Thoracic aorta (tissue), 2 donors: ENCODE measurements at regions not wholly inside any gene's neighbourhood (a gene's known extent, or its start where the extent isn't known, plus 50 kb on each side); places are given as distances from the start of the nearest gene placed in this dataset.

Experiments used
- ATAC-seq: fragments of 150-250 bp; one replicate; pipeline ENCODE4 v1.8.0; 2017; ENCODE audit warnings: low read depth; ENCODE audit not compliant: insufficient number of reproducible peaks, low FRiP score
- DNase-seq: peaks from one replicate; pipeline ENCODE4 v3.0.0-alpha.2; 2020; ENCODE audit warnings: low spot score
- H3K27ac ChIP-seq, 2 donors: fragments of 200-600 bp; sonication (generic); 1 replicate in 1 of 2; 2 replicates in 1 of 2; pipeline ENCODE4 v1.5.1; 2016; ENCODE audit warnings: mild to moderate bottlenecking in 2 of 2, moderate library complexity in 2 of 2
- H3K27me3 ChIP-seq: fragments of 200-600 bp; sonication (generic); replicated peaks from 2 replicates; pipeline ENCODE4 v1.6.0; 2016; ENCODE audit warnings: mild to moderate bottlenecking; ENCODE audit not compliant: insufficient read depth
- H3K36me3 ChIP-seq: fragments of 200-600 bp; sonication (generic); one replicate; pipeline ENCODE4 v1.5.1; 2016
- H3K4me1 ChIP-seq, 2 donors: fragments of 200-600 bp; sonication (generic); 1 replicate in 1 of 2; 2 replicates in 1 of 2; pipeline versions ENCODE4 v1.5.1 to v1.6.0; 2016; ENCODE audit warnings: low read depth in 2 of 2, mild to moderate bottlenecking in 1 of 2; ENCODE audit not compliant: control insufficient read depth in 1 of 2
- H3K4me3 ChIP-seq: fragments of 200-600 bp; sonication (generic); 2 replicates; pipeline ENCODE4 v1.5.1; 2016; ENCODE audit warnings: mild to moderate bottlenecking
- H3K9me3 ChIP-seq: fragments of 200-600 bp; sonication (generic); 2 replicates; pipeline ENCODE4 v1.5.1; 2016
- TF ChIP-seq, protein P1 (sequence below): fragments of 200-600 bp; sonication (generic); IDR thresholded peaks from one replicate; pipeline ENCODE4 v1.5.1; 2019; ENCODE audit warnings: antibody characterized with exemption

DNA sequence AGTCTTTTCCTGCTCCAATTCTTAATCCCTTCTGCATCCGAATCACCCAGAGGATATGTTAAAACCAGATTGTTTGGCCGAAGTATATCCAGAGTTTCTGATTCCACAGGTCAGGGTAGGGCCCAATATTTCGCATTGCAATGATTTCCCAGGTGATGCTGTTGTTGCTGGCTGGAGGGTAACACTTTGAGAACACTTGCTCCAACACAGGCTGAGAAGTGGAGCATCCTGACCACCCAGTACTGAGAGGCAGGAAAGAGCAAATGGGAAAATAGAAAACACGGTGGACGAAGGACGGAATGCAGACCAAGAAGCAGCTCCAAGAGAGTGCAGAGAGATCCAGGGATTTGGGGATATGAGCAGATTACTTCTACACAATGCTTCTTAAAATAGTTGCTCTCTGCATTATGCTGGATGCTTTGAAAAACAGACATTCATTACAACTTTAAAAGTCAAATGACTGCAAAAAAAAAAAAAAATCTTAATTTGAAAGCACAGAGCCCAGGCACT, 362.2 kb upstream of the SLC14A2 start:
- ATAC-seq, result no peak
- Histone ChIP-seq H3K27me3 (no peaks in the 10 kb centered on the region), H3K9me3 (no peaks in the 10 kb centered on the region), H3K4me1 (peaks cover 40 to 57% of the 10 kb centered on the region in 2 donors), H3K4me3 (no peak overlapping the region), H3K27ac (no peak overlapping the region), H3K36me3 (no peaks in the 10 kb centered on the region)
- TF ChIP-seq, protein P1, sequence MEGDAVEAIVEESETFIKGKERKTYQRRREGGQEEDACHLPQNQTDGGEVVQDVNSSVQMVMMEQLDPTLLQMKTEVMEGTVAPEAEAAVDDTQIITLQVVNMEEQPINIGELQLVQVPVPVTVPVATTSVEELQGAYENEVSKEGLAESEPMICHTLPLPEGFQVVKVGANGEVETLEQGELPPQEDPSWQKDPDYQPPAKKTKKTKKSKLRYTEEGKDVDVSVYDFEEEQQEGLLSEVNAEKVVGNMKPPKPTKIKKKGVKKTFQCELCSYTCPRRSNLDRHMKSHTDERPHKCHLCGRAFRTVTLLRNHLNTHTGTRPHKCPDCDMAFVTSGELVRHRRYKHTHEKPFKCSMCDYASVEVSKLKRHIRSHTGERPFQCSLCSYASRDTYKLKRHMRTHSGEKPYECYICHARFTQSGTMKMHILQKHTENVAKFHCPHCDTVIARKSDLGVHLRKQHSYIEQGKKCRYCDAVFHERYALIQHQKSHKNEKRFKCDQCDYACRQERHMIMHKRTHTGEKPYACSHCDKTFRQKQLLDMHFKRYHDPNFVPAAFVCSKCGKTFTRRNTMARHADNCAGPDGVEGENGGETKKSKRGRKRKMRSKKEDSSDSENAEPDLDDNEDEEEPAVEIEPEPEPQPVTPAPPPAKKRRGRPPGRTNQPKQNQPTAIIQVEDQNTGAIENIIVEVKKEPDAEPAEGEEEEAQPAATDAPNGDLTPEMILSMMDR, result no peak
- DNase-seq, result no peak

DNA sequence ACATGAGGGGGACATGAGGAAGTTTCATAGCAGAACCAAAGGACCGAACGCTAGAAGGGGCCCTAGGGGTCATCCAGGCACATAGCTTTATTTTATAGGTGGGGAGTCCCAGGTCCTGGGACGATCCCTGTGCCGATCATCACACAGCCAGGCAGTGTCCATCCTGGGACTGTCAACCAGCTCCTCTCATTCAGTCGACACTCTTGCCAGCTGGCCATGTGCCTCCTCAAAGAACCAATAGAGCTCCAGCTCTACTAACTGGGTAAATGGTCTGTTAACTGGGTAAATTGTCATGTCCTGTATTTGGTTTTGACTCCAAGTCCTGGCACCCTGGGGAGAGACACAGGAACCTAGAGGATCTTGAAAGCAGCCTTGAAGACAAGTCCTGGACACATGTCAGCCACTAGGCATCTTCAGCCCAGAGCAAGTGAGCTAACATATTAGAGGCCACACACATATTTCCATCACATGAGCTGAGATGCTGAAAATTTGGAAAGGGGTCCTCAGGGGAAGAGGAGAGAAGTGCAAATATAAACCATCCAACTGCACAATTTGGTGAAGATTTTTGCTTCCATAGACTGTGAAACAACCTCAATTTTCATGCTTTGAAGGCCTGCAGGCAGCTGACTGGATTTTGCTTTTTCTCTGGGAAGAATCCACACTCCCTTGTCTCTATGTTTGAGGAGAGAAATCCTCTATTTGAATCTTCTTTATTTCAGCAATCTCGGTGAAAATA, 361.1 kb upstream of the SLC14A2 start:
- no peaks in the 10 kb centered on the region for H3K27me3 ChIP-seq
- ATAC-seq (no peak), DNase-seq (no peak)
- no peaks in the 10 kb centered on the region for H3K36me3 ChIP-seq
- peaks cover 33 to 48% of the 10 kb centered on the region in 2 donors for H3K4me1 ChIP-seq
- no peaks in the 10 kb centered on the region for H3K9me3 ChIP-seq
- peak overlapping the region; percentile 4 to 65 for H3K27ac ChIP-seq
- no peak overlapping the region for H3K4me3 ChIP-seq
- TF ChIP-seq, protein P1, result no peak

GRCh38 chr18:45254709-45255082, 360.6 kb upstream of the SLC14A2 start:
- Histone ChIP-seq H3K36me3 (no peaks in the 10 kb centered on the region), H3K27me3 (no peaks in the 10 kb centered on the region), H3K4me3 (no peak overlapping the region), H3K27ac (peak overlapping the region; percentile 4 to 65), H3K4me1 (peaks cover 28 to 43% of the 10 kb centered on the region in 2 donors), H3K9me3 (no peaks in the 10 kb centered on the region)
- TF ChIP-seq, protein P1, result no peak
- DNase-seq (no peak), ATAC-seq (no peak)

- no peaks in the 10 kb centered on the region for H3K9me3 ChIP-seq
- TF ChIP-seq, protein P1, result no peak
- H3K27me3 ChIP-seq, result no peaks in the 10 kb centered on the region
- peak; percentile 56 for ATAC-seq
- H3K4me1 ChIP-seq, result peaks cover 27 to 36% of the 10 kb centered on the region in 2 donors
- H3K36me3 ChIP-seq, result no peaks in the 10 kb centered on the region
- DNase-seq, result no peak
- H3K4me3 ChIP-seq, result no peak overlapping the region
- peak overlapping the region; percentile 65 to 66 for H3K27ac ChIP-seq
These were observed 359.9 kb upstream of the SLC14A2 start for GRCh38 chr18:45255197-45255890.

DNA sequence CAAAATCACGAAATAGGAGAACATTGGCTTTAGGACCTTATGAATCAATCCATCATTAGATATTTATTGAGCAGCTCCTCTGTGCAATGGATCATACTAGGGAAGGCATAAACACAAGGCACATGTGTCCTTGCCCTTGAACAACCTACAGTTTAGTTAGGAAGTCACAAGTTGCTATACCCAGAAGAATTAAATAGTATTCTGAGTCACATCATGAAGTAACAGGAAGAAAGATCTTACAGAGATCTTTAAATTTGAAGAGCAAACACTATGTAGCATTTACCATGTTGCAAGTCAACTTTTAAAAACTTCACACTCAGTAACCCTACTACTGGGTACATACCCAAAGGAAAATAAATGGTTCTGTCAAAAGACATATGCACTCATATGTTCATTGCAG, 355.2 kb upstream of the SLC14A2 start:
- H3K36me3 ChIP-seq, result no peaks in the 10 kb centered on the region
- ATAC-seq (no peak), DNase-seq (no peak)
- no peak overlapping the region for H3K27ac ChIP-seq
- H3K9me3 ChIP-seq, result no peaks in the 10 kb centered on the region
- no peak overlapping the region for H3K4me3 ChIP-seq
- TF ChIP-seq, protein P1, result no peak
- H3K4me1 ChIP-seq, result peaks cover 7 to 11% of the 10 kb centered on the region in 2 donors
- H3K27me3 ChIP-seq, result no peaks in the 10 kb centered on the region
